Spleen (tissue), 11 donors: ENCODE measurements at regions not wholly inside any gene's neighbourhood (a gene's known extent, or its start where the extent isn't known, plus 50 kb on each side); places are given as distances from the start of the nearest gene placed in this dataset.

Experiments used
- DNase-seq: peaks from one replicate; pipeline ENCODE4 v3.0.0-alpha.2; 2020
- H3K27ac ChIP-seq, 8 donors: fragments of 200-600 bp; sonication (generic) in 7 of 8; 1 replicate in 4 of 8; 2 replicates in 4 of 8; pipeline versions ENCODE4 v1.5.0 to v1.8.0; 2016 to 2021; ENCODE audit warnings: inconsistent platforms in 4 of 8, mild to moderate bottlenecking in 4 of 8, moderate library complexity in 1 of 8
- H3K27me3 ChIP-seq, 7 donors: fragments of 200-600 bp; sonication (generic) in 6 of 7; replicated peaks in 1 of 7; 1 replicate in 4 of 7; 2 replicates in 3 of 7; pipeline versions ENCODE4 v1.5.0 to v1.8.0; 2016 to 2021; ENCODE audit warnings: inconsistent platforms in 3 of 7, mild to moderate bottlenecking in 1 of 7
- H3K36me3 ChIP-seq, 6 donors: fragments of 200-600 bp; sonication (generic) in 5 of 6; 1 replicate in 4 of 6; 2 replicates in 2 of 6; pipeline versions ENCODE4 v1.5.0 to v1.8.0; 2016 to 2021; ENCODE audit warnings: inconsistent platforms in 2 of 6
- H3K4me1 ChIP-seq, 6 donors: fragments of 200-600 bp; sonication (generic) in 5 of 6; 1 replicate in 3 of 6; 2 replicates in 3 of 6; pipeline versions ENCODE4 v1.5.0 to v1.8.0; 2016 to 2021; ENCODE audit warnings: inconsistent platforms in 3 of 6
- H3K4me3 ChIP-seq, 8 donors: fragments of 200-600 bp; sonication (generic) in 7 of 8; 1 replicate in 4 of 8; 2 replicates in 4 of 8; pipeline versions ENCODE4 v1.5.0 to v1.8.0; 2016 to 2021; ENCODE audit warnings: inconsistent platforms in 4 of 8, mild to moderate bottlenecking in 4 of 8, moderate library complexity in 2 of 8
- H3K9me3 ChIP-seq, 8 donors: fragments of 200-600 bp; sonication (generic) in 7 of 8; 1 replicate in 4 of 8; 2 replicates in 4 of 8; pipeline versions ENCODE4 v1.5.0 to v1.8.0; 2016 to 2021; ENCODE audit warnings: inconsistent platforms in 4 of 8
- CTCF ChIP-seq, 11 experiments: fragments of 200-600 bp in 7 of 11; fragments of 450-650 bp in 4 of 11; sonication (generic) in 4 of 11; IDR thresholded peaks in 8 of 11; conservative IDR thresholded peaks in 3 of 11; 1 replicate in 7 of 11; 2 replicates in 4 of 11; pipeline versions ENCODE4 v1.4.0 to v1.8.0; 2016 to 2021; ENCODE audit warnings: antibody characterized with exemption in 11 of 11, inconsistent platforms in 4 of 11, mild to moderate bottlenecking in 1 of 11
- POLR2A ChIP-seq, 3 donors: fragments of 450-650 bp; IDR thresholded peaks; one replicate each; pipeline ENCODE4 v1.5.1; 2017; ENCODE audit warnings: antibody characterized with exemption in 3 of 3, mild to moderate bottlenecking in 1 of 3
- POLR2AphosphoS5 ChIP-seq, 3 donors: sonication (generic); formaldehyde crosslinking; IDR thresholded peaks; one replicate each; pipeline ENCODE4 v1.5.1; 2017; ENCODE audit warnings: antibody characterized with exemption in 3 of 3
- WGBS, 5 donors: extraction: QIAGEN DNeasy Blood & Tissue Kit in 3 of 5; methylation state at CpG; one replicate each; pipeline versions ENCODE4 v1.1.5 to v1.1.7; 2013 to 2018; 5-methylcytosine and 5-hydroxymethylcytosine counted together
- intact Hi-C: fragments of 100-400 bp; cut with DNase I; formaldehyde crosslinking; loops from one replicate; pipeline ENCODE4 v1.15.0; 2023; ENCODE audit warnings: low total_unique reads
- donor health status: healthy with polysubstance abuse.
- donor health status: DM: no; HTN: no; CAD: no; lungs with moderate emphysema.
- donor health status: DM: no; HTN: no; CAD: no.
- donor health status: Bipolar disorder and iron deficiency.
- donor health status: healthy.
- donor health status: DM: no; HTN: no; CAD: no.
- donor health status: DM: yes; HTN: yes; CAD: no.

GRCh38 chr9:78668148-78668832 is 371.4 kb downstream of the PSAT1 start:
- TF ChIP-seq POLR2A (IDR thresholded peaks at IDR 0.05) (no peak), POLR2AphosphoS5 (IDR thresholded peaks at IDR 0.05) (no peak), CTCF (IDR thresholded peaks at IDR 0.05 in 8 of 11, conservative IDR thresholded peaks at IDR 0.05 in 3 of 11) (no peak)
- Histone ChIP-seq H3K27ac (no peak overlapping the region), H3K36me3 (no peaks in the 10 kb centered on the region), H3K9me3 (no peaks in the 10 kb centered on the region), H3K4me1 (no peaks in the 10 kb centered on the region), H3K4me3 (no peak overlapping the region), H3K27me3 (no peaks in the 10 kb centered on the region)
- intact Hi-C loops = no loop called here
- no peak for DNase-seq
- WGBS, 5 donors = 71 to 84% (median 76%) methylated on average over 4 of the region's 4 CpGs

DNA sequence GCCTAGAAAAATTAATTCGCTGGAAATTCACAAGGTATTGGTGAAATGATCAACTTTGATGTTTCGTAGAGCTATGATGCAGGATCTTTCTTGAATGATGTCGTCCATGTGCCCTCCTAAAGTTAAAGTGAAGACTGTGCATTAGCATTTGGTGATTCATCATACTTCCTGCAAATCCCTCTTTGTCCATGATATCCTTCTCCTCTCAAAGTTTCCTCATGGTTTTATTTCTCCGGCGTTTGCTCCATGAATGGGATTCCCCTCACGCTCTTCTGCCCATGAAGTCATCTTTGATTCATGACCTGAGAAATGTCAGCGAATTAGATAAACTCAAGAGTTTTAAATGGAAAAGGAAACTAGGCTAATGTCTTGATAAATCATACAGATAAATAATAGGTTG is 372.7 kb downstream of the PSAT1 start:
- Histone ChIP-seq H3K27ac (no peak overlapping the region), H3K36me3 (no peaks in the 10 kb centered on the region), H3K4me1 (no peaks in the 10 kb centered on the region), H3K9me3 (no peaks in the 10 kb centered on the region), H3K27me3 (no peaks in the 10 kb centered on the region), H3K4me3 (no peak overlapping the region)
- TF ChIP-seq POLR2AphosphoS5 (IDR thresholded peaks at IDR 0.05) = no peak
- no peak for TF ChIP-seq CTCF (IDR thresholded peaks at IDR 0.05 in 8 of 11, conservative IDR thresholded peaks at IDR 0.05 in 3 of 11)
- TF ChIP-seq POLR2A (IDR thresholded peaks at IDR 0.05) = no peak
- no peak for DNase-seq
- intact Hi-C loops = no loop called here
- WGBS, 5 donors = 84 to 90% (median 89%) methylated on average over 7 of the region's 7 CpGs

- no peaks in the 10 kb centered on the region for H3K9me3 ChIP-seq
- H3K27me3 ChIP-seq = no peaks in the 10 kb centered on the region
- intact Hi-C loops = no loop called here
- no peak overlapping the region for H3K4me3 ChIP-seq
- H3K27ac ChIP-seq = no peak overlapping the region
- DNase-seq = no peak
- 60 to 69% (median 67%) methylated on average over 3 of the region's 3 CpGs for WGBS, 5 donors
- H3K4me1 ChIP-seq = no peaks in the 10 kb centered on the region
- TF ChIP-seq POLR2A (IDR thresholded peaks at IDR 0.05) (no peak), CTCF (IDR thresholded peaks at IDR 0.05 in 8 of 11, conservative IDR thresholded peaks at IDR 0.05 in 3 of 11) (no peak), POLR2AphosphoS5 (IDR thresholded peaks at IDR 0.05) (no peak)
- H3K36me3 ChIP-seq = no peaks in the 10 kb centered on the region
Observed at GRCh38 chr9:78671785-78672184, 374.9 kb downstream of the PSAT1 start.

GRCh38 chr9:78674874-78675273 is 377.9 kb downstream of the PSAT1 start:
- H3K36me3 ChIP-seq = no peaks in the 10 kb centered on the region
- DNase-seq = no peak
- no peak overlapping the region for H3K27ac ChIP-seq
- 82 to 92% (median 91%) methylated on average over 2 of the region's 2 CpGs for WGBS, 5 donors
- no peaks in the 10 kb centered on the region for H3K9me3 ChIP-seq
- TF ChIP-seq POLR2AphosphoS5 (IDR thresholded peaks at IDR 0.05) = no peak
- no peaks in the 10 kb centered on the region for H3K4me1 ChIP-seq
- no peaks in the 10 kb centered on the region for H3K27me3 ChIP-seq
- intact Hi-C loops = no loop called here
- H3K4me3 ChIP-seq = no peak overlapping the region

DNA sequence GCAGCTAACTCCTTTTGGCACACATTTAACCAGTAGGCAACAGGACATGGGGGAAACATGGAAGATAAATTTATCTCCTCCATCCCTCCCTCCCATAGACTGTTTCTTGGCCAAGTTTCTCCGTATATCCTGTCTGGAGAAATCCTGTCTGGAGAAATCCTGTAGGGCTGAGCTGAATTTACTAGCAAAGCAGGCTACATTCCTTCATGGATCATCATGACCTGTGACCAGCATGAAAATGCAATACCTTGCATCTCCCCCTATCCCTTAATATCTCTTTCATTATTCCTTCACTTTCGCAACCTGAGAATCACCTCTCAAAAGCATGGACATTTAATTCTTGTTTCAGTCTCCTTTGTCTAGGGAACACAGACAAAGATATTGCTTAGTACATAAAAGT is 379.1 kb downstream of the PSAT1 start:
- no peaks in the 10 kb centered on the region for H3K4me1 ChIP-seq
- H3K27ac ChIP-seq = no peak overlapping the region
- intact Hi-C loops = no loop called here
- H3K27me3 ChIP-seq = no peaks in the 10 kb centered on the region
- TF ChIP-seq CTCF (IDR thresholded peaks at IDR 0.05 in 8 of 11, conservative IDR thresholded peaks at IDR 0.05 in 3 of 11) (no peak), POLR2AphosphoS5 (IDR thresholded peaks at IDR 0.05) (no peak), POLR2A (IDR thresholded peaks at IDR 0.05) (no peak)
- H3K4me3 ChIP-seq = no peak overlapping the region
- H3K9me3 ChIP-seq = no peaks in the 10 kb centered on the region
- no peaks in the 10 kb centered on the region for H3K36me3 ChIP-seq
- WGBS, 5 donors = 80 to 91% (median 82%) methylated on average over 2 of the region's 2 CpGs
- DNase-seq = no peak
